HFFc6 (cell line): ENCODE measurements at regions not wholly inside any gene's neighbourhood (a gene's known extent, or its start where the extent isn't known, plus 50 kb on each side); places are given as distances from the start of the nearest gene placed in this dataset.

Experiments used
- DNase-seq: peaks from one replicate; pipeline ENCODE4 v3.0.0-alpha.2; 2018
- H3K27ac Mint-ChIP-seq: 2 replicates; pipeline ENCODE4 v1.8.0; 2020; ENCODE audit warnings: mild to moderate bottlenecking, mixed read lengths
- H3K27me3 Mint-ChIP-seq: 2 replicates; pipeline ENCODE4 v1.8.0; 2021; ENCODE audit warnings: mild to moderate bottlenecking, moderate library complexity, mixed read lengths; ENCODE audit not compliant: insufficient read depth
- H3K36me3 Mint-ChIP-seq: 2 replicates; pipeline ENCODE4 v1.8.0; 2021; ENCODE audit warnings: low read depth, mixed read lengths
- H3K4me1 Mint-ChIP-seq: 2 replicates; pipeline ENCODE4 v1.8.0; 2020; ENCODE audit warnings: low read depth, mixed read lengths
- H3K4me3 Mint-ChIP-seq: 2 replicates; pipeline ENCODE4 v1.8.0; 2020; ENCODE audit warnings: mild to moderate bottlenecking, moderate library complexity, mixed read lengths
- H3K9me3 Mint-ChIP-seq: 2 replicates; pipeline ENCODE4 v1.8.0; 2020; ENCODE audit warnings: mild to moderate bottlenecking, mixed read lengths
- TF ChIP-seq, protein P1 (sequence below): fragments of 200-600 bp; sonication (generic); IDR thresholded peaks from 2 replicates; pipeline ENCODE4 v1.5.0; 2021; ENCODE audit warnings: antibody characterized with exemption, mild to moderate bottlenecking

- no peak overlapping the region for H3K27ac Mint-ChIP-seq
- H3K4me3 Mint-ChIP-seq: no peak overlapping the region
- no peaks in the 10 kb centered on the region for H3K9me3 Mint-ChIP-seq
- H3K27me3 Mint-ChIP-seq: peaks cover 2% of the 10 kb centered on the region; the same call in 1 of the 2 replicates
- peaks cover 32% of the 10 kb centered on the region for H3K4me1 Mint-ChIP-seq
- H3K36me3 Mint-ChIP-seq: peaks cover 6% of the 10 kb centered on the region; the same call in 1 of the 2 replicates
- no peak for DNase-seq
- TF ChIP-seq, protein P1, sequence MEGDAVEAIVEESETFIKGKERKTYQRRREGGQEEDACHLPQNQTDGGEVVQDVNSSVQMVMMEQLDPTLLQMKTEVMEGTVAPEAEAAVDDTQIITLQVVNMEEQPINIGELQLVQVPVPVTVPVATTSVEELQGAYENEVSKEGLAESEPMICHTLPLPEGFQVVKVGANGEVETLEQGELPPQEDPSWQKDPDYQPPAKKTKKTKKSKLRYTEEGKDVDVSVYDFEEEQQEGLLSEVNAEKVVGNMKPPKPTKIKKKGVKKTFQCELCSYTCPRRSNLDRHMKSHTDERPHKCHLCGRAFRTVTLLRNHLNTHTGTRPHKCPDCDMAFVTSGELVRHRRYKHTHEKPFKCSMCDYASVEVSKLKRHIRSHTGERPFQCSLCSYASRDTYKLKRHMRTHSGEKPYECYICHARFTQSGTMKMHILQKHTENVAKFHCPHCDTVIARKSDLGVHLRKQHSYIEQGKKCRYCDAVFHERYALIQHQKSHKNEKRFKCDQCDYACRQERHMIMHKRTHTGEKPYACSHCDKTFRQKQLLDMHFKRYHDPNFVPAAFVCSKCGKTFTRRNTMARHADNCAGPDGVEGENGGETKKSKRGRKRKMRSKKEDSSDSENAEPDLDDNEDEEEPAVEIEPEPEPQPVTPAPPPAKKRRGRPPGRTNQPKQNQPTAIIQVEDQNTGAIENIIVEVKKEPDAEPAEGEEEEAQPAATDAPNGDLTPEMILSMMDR: no peak
These were observed 133.0 kb upstream of the PLCB4 start for GRCh38 chr20:8935878-8936277.

DNA sequence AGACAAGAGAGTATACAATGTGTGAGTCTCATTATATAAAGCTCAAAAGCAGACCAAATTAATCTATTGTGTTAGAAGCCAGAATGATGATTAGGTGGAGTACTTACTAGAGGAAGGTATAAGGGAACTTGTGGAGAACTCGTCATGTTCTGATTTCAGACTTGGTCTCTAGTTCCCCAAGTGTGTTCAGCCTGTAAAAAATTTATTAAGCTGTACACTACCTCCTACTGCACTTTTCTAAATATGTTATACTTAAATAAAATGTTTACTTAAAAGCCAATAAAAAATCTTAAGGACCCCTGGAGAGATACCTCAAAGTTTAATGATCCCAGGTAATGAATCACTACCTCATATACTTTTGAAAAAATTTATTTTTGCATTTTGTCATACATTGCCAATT lies 130.4 kb upstream of the PLCB4 start:
- no peak overlapping the region for H3K4me3 Mint-ChIP-seq
- peaks cover 6% of the 10 kb centered on the region for H3K4me1 Mint-ChIP-seq
- no peak overlapping the region; the same call in 1 of the 2 replicates for H3K27ac Mint-ChIP-seq
- no peaks in the 10 kb centered on the region for H3K9me3 Mint-ChIP-seq
- H3K36me3 Mint-ChIP-seq: 0 out of 2 replicates have a peak, but pooled peaks cover 4% of the 10 kb centered on the region
- TF ChIP-seq, protein P1: no peak
- DNase-seq: no peak
- H3K27me3 Mint-ChIP-seq: peaks cover 2% of the 10 kb centered on the region; the same call in 1 of the 2 replicates

DNA sequence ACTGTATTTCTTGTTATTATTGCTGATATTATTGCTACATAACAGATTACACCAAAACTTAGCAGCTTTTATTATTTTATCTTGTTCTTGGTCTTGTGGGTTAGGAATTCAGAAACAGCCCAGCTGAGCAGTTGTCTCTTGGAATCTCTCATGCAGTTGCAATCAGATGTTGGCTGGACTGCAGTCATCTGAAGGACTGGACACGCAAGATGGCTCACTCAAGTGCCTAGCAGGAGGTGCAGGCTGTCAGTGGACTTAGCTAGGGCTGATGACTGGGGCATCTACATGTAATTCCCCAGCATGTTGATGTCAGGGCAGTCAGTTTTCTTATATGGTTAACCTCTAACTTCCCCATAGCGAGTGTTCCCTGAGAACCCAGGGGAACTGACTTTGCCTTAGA lies 128.6 kb upstream of the PLCB4 start:
- Mint-ChIP-seq H3K36me3 (peaks cover 6% of the 10 kb centered on the region; the same call in 1 of the 2 replicates), H3K9me3 (no peaks in the 10 kb centered on the region), H3K4me1 (no peaks in the 10 kb centered on the region), H3K27ac (no peak overlapping the region), H3K27me3 (peaks cover 2% of the 10 kb centered on the region; the same call in 1 of the 2 replicates), H3K4me3 (no peak overlapping the region)
- TF ChIP-seq, protein P1: no peak
- DNase-seq: no peak

DNA sequence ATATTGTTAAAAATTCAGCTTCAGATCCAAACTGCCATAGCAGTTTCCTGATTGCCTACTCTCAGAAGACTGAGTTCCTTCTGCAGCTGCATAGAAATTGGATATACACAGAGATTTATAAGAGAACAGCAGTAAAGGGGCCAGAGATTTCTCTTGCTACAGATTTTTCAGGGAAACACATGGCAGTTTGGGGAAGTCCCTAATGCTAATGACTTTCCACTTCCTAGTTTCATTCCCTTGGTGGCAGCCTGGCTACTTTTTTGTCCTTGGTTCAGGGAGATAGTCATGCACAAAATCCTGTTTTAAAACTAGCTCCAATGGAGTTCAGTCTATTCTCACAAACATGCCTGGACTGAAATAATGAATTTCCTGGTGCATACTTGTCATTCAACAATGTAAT lies 125.3 kb upstream of the PLCB4 start:
- no peaks in the 10 kb centered on the region; the same call in 1 of the 2 replicates for H3K27me3 Mint-ChIP-seq
- peaks cover 9% of the 10 kb centered on the region; the same call in 1 of the 2 replicates for H3K4me1 Mint-ChIP-seq

DNA sequence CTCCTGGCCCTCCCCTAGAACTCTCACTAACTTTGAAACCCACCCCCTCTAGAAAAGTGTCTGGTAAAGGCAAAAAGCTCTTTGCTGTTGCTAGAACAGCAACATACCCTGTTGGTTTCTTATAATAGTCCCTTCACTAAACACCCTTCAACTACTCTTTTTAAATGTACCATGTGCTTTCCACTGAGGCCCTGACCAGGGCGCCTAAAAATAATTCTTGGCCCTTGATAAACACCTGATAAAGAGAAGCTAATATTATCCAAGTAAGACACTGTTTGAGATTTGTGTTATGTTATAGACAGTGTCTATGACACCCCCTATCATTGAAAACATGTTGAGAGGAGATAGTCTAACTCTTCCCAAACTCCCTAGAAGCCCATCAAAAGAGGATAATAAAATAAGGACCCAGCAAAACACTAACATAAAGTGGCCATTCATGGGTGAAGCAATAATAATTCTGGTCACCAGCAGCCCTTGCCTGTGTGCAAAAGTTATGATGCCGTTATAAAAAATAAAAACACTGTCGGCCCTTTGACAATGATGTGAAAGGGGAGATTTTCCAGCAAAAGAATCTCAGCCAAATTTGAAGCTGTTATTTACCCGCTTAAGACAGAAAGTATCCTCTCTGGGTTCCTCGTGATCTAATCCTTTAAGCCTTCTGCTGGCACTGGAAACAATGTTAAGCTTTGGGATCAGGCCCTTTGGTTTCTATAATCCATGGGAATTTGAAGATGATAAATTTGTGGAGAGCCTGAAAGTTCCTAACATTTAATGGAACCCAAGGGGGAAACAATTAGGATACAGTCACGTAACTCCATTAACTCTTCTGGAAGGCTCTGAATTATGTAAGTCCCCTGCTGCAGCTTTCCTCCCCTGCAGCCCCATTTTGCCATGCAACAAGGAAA lies 122.6 kb upstream of the PLCB4 start:
- Mint-ChIP-seq H3K9me3 (no peaks in the 10 kb centered on the region), H3K36me3 (peaks cover 4% of the 10 kb centered on the region; the same call in 1 of the 2 replicates), H3K27ac (no peak overlapping the region), H3K4me3 (no peak overlapping the region), H3K4me1 (peaks cover 9% of the 10 kb centered on the region; the same call in 1 of the 2 replicates), H3K27me3 (peaks cover 2% of the 10 kb centered on the region; the same call in 1 of the 2 replicates)
- DNase-seq: no peak
- TF ChIP-seq, protein P1: no peak

More for the DNA sequence above, 125.3 kb upstream of the PLCB4 start:
- DNase-seq: no peak
- no peak overlapping the region for H3K4me3 Mint-ChIP-seq
- TF ChIP-seq, protein P1: no peak
- no peak overlapping the region for H3K27ac Mint-ChIP-seq
- H3K36me3 Mint-ChIP-seq: peaks cover 4% of the 10 kb centered on the region; the same call in 1 of the 2 replicates
- no peaks in the 10 kb centered on the region for H3K9me3 Mint-ChIP-seq
